ENCODE measurements at regions not wholly inside any gene's neighbourhood (a gene's known extent, or its start where the extent isn't known, plus 50 kb on each side); places are given as distances from the start of the nearest gene placed in this dataset.

DNA sequence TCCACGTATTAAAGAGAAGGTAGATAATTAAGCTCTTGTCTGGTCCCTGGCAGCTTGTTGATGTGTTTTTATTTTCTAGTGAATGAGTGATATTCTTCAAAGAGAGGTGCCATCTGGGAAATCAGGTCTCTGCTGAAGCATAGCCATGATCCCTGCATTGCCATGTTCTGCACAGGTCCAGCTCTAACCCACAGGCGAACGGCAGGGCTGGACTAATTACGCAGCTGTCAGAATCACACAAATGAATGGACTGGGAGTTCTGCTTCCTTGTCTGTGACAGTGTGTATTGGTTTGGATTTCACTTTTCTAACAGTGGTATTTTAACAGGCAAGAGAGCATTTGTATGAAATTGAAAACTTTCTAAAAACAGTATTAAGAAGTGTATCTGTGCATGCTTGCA, 235.6 kb downstream of the FAT3 start:
- Histone ChIP-seq H3K27me3 (replicated peaks; ENCODE audit: control insufficient read depth, insufficient read depth, low read length) (no peaks in the 10 kb centered on the region), H3K36me3 (ENCODE audit: control insufficient read depth, insufficient read depth, low read length) (no peaks in the 10 kb centered on the region), H3K4me3 (ENCODE audit: low read depth, low read length) (no peak overlapping the region), H3K9me3 (no peaks in the 10 kb centered on the region), H3K4me1 (no peaks in the 10 kb centered on the region)
- CTCF ChIA-PET, result no interaction called here
- H3K9me3 Mint-ChIP-seq (ENCODE audit: unreplicated experiment), result no peaks in the 10 kb centered on the region
- BruUV-seq (replicated peaks), result no TSS peak
- H3K4me3 Mint-ChIP-seq (ENCODE audit: unreplicated experiment), result no peak overlapping the region
- DNase-seq, result no peak
- H3K27ac Mint-ChIP-seq (ENCODE audit: unreplicated experiment), result no peak overlapping the region
- TF ChIP-seq, protein P1, sequence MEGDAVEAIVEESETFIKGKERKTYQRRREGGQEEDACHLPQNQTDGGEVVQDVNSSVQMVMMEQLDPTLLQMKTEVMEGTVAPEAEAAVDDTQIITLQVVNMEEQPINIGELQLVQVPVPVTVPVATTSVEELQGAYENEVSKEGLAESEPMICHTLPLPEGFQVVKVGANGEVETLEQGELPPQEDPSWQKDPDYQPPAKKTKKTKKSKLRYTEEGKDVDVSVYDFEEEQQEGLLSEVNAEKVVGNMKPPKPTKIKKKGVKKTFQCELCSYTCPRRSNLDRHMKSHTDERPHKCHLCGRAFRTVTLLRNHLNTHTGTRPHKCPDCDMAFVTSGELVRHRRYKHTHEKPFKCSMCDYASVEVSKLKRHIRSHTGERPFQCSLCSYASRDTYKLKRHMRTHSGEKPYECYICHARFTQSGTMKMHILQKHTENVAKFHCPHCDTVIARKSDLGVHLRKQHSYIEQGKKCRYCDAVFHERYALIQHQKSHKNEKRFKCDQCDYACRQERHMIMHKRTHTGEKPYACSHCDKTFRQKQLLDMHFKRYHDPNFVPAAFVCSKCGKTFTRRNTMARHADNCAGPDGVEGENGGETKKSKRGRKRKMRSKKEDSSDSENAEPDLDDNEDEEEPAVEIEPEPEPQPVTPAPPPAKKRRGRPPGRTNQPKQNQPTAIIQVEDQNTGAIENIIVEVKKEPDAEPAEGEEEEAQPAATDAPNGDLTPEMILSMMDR (IDR thresholded peaks at IDR 0.05; ENCODE audit: insufficient read depth in 1 of 2, low read depth in 1 of 2, low read length in 1 of 2, severe bottlenecking in 1 of 2, unreplicated experiment in 1 of 2), result no peak
- H3K27me3 Mint-ChIP-seq (ENCODE audit: insufficient read depth, unreplicated experiment), result no peaks in the 10 kb centered on the region
- H3K36me3 Mint-ChIP-seq (ENCODE audit: insufficient read depth, unreplicated experiment), result no peaks in the 10 kb centered on the region
- POLR2A ChIA-PET, result no interaction called here
- intact Hi-C loops (cut with micrococcal nuclease; ENCODE audit: unreplicated experiment), result loop anchor here (5.0 kb wide), 1 partner anchor 118 kb away; no protein-coding TSS in a partner anchor
- H3K4me1 Mint-ChIP-seq (ENCODE audit: low read depth, unreplicated experiment), result no peaks in the 10 kb centered on the region

- Mint-ChIP-seq H3K4me1 (ENCODE audit: low read depth, unreplicated experiment) (no peaks in the 10 kb centered on the region), H3K27ac (ENCODE audit: unreplicated experiment) (no peak overlapping the region), H3K4me3 (ENCODE audit: unreplicated experiment) (no peak overlapping the region), H3K9me3 (ENCODE audit: unreplicated experiment) (no peaks in the 10 kb centered on the region), H3K36me3 (ENCODE audit: insufficient read depth, unreplicated experiment) (no peaks in the 10 kb centered on the region), H3K27me3 (ENCODE audit: insufficient read depth, unreplicated experiment) (no peaks in the 10 kb centered on the region)
- no peak overlapping the region for H3K4me3 ChIP-seq (ENCODE audit: low read depth, low read length)
- CTCF ChIA-PET, result no interaction called here
- DNase-seq, result no peak
- no peaks in the 10 kb centered on the region for H3K27me3 ChIP-seq (replicated peaks; ENCODE audit: control insufficient read depth, insufficient read depth, low read length)
- BruUV-seq (replicated peaks), result no TSS peak
- H3K9me3 ChIP-seq, result no peaks in the 10 kb centered on the region
- H3K4me1 ChIP-seq, result no peaks in the 10 kb centered on the region
- TF ChIP-seq, protein P1 (IDR thresholded peaks at IDR 0.05; ENCODE audit: insufficient read depth in 1 of 2, low read depth in 1 of 2, low read length in 1 of 2, severe bottlenecking in 1 of 2, unreplicated experiment in 1 of 2), result no peak
- POLR2A ChIA-PET, result no interaction called here
- no peaks in the 10 kb centered on the region for H3K36me3 ChIP-seq (ENCODE audit: control insufficient read depth, insufficient read depth, low read length)
- intact Hi-C loops (cut with micrococcal nuclease; ENCODE audit: unreplicated experiment), result loop anchor here (5.0 kb wide), 1 partner anchor 119 kb away; no protein-coding TSS in a partner anchor
Measured at GRCh38 chr11:92461447-92461846, 236.8 kb downstream of the FAT3 start.

DNA sequence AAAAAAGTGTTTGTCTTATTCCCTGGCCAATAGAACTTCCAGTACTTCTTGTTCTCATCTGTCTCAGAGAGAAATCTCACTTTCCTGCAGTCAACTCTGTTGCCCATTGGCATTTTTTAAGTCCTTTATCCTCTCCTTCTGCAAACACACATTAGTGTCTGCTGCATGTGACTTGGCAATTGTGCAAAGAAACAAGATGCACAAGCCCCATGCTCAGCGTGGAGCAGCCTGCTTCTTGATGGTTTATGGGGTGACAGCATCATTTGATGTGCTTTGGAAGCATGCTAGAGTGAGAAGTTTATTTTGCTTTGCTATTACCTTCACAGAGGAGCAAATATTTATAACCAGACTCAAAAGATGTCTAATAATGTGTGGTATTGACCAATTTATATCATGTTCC, 238.2 kb downstream of the FAT3 start:
- H3K4me1 Mint-ChIP-seq (ENCODE audit: low read depth, unreplicated experiment), result no peaks in the 10 kb centered on the region
- intact Hi-C loops (cut with micrococcal nuclease; ENCODE audit: unreplicated experiment), result loop anchor here (5.0 kb wide), 1 partner anchor 121 kb away; no protein-coding TSS in a partner anchor
- no peak overlapping the region for H3K27ac Mint-ChIP-seq (ENCODE audit: unreplicated experiment)
- POLR2A ChIA-PET, result no interaction called here
- BruUV-seq (replicated peaks), result no TSS peak
- CTCF ChIA-PET, result no interaction called here
- no peak for DNase-seq
- H3K27me3 Mint-ChIP-seq (ENCODE audit: insufficient read depth, unreplicated experiment), result no peaks in the 10 kb centered on the region
- Histone ChIP-seq H3K4me1 (no peaks in the 10 kb centered on the region), H3K4me3 (ENCODE audit: low read depth, low read length) (no peak overlapping the region), H3K27me3 (replicated peaks; ENCODE audit: control insufficient read depth, insufficient read depth, low read length) (no peaks in the 10 kb centered on the region), H3K36me3 (ENCODE audit: control insufficient read depth, insufficient read depth, low read length) (no peaks in the 10 kb centered on the region), H3K9me3 (no peaks in the 10 kb centered on the region)
- H3K4me3 Mint-ChIP-seq (ENCODE audit: unreplicated experiment), result no peak overlapping the region
- TF ChIP-seq, protein P1 (IDR thresholded peaks at IDR 0.05; ENCODE audit: insufficient read depth in 1 of 2, low read depth in 1 of 2, low read length in 1 of 2, severe bottlenecking in 1 of 2, unreplicated experiment in 1 of 2), result no peak
- H3K9me3 Mint-ChIP-seq (ENCODE audit: unreplicated experiment), result no peaks in the 10 kb centered on the region
- H3K36me3 Mint-ChIP-seq (ENCODE audit: insufficient read depth, unreplicated experiment), result no peaks in the 10 kb centered on the region

Measured in Caco-2 (cell line).